ENCODE measurements at regions not wholly inside any gene's neighbourhood (a gene's known extent, or its start where the extent isn't known, plus 50 kb on each side); places are given as distances from the start of the nearest gene placed in this dataset.

- DNase-seq (ENCODE audit: low spot score), result no peak
Measured at GRCh38 chr6:80744213-80744612, 637.7 kb downstream of the BCKDHB start.

GRCh38 chr6:80742481-80742880, 636.0 kb downstream of the BCKDHB start:
- peak; percentile 63 for DNase-seq (ENCODE audit: low spot score)

- no peak for DNase-seq (ENCODE audit: low spot score)
Measured at GRCh38 chr6:80733641-80734040, 627.2 kb downstream of the BCKDHB start.

GRCh38 chr6:80728830-80729229, 622.4 kb downstream of the BCKDHB start:
- DNase-seq (ENCODE audit: low spot score), result no peak

- no peak for DNase-seq (ENCODE audit: low spot score)
Measured at GRCh38 chr6:80728101-80728750, 621.8 kb downstream of the BCKDHB start.

- DNase-seq (ENCODE audit: low spot score), result no peak
Measured at GRCh38 chr6:80725156-80725930, 618.9 kb downstream of the BCKDHB start.

- no peak for DNase-seq (ENCODE audit: low spot score)
Measured at GRCh38 chr6:80720824-80721223, 614.4 kb downstream of the BCKDHB start.

GRCh38 chr6:80714513-80714912, 608.0 kb downstream of the BCKDHB start:
- no peak for DNase-seq (ENCODE audit: low spot score)

GRCh38 chr6:80698459-80698858, 592.0 kb downstream of the BCKDHB start:
- DNase-seq (ENCODE audit: low spot score), result no peak

- DNase-seq (ENCODE audit: low spot score), result no peak
Measured at GRCh38 chr6:80696268-80696667, 589.8 kb downstream of the BCKDHB start.

- DNase-seq (ENCODE audit: low spot score), result no peak
Measured at GRCh38 chr6:80690551-80691131, 584.2 kb downstream of the BCKDHB start.

- no peak for DNase-seq (ENCODE audit: low spot score)
Measured at GRCh38 chr6:80689716-80690395, 583.4 kb downstream of the BCKDHB start.

GRCh38 chr6:80679992-80680391, 573.5 kb downstream of the BCKDHB start:
- DNase-seq (ENCODE audit: low spot score), result no peak

GRCh38 chr6:80676386-80676785, 569.9 kb downstream of the BCKDHB start:
- DNase-seq (ENCODE audit: low spot score), result no peak

- peak; percentile 18 for DNase-seq (ENCODE audit: low spot score)
Measured at GRCh38 chr6:80674669-80675068, 568.2 kb downstream of the BCKDHB start.

GRCh38 chr6:80673367-80673766, 566.9 kb downstream of the BCKDHB start:
- no peak for DNase-seq (ENCODE audit: low spot score)

- no peak for DNase-seq (ENCODE audit: low spot score)
Measured at GRCh38 chr6:80667006-80667405, 560.5 kb downstream of the BCKDHB start.

GRCh38 chr6:80658926-80659325, 552.5 kb downstream of the BCKDHB start:
- no peak for DNase-seq (ENCODE audit: low spot score)

- no peak for DNase-seq (ENCODE audit: low spot score)
Measured at GRCh38 chr6:80647156-80647555, 540.7 kb downstream of the BCKDHB start.

- DNase-seq (ENCODE audit: low spot score), result no peak
Measured at GRCh38 chr6:80643881-80644280, 537.4 kb downstream of the BCKDHB start.

- no peak for DNase-seq (ENCODE audit: low spot score)
Measured at GRCh38 chr6:80642452-80642851, 536.0 kb downstream of the BCKDHB start.

- no peak for DNase-seq (ENCODE audit: low spot score)
Measured at GRCh38 chr6:80641591-80641990, 535.1 kb downstream of the BCKDHB start.

All from HT-29 (cell line).